Activated T-cell treated with anti-CD3 and anti-CD28 coated beads, Interleukin-2, amount 50 U/mL, for 72 hours (primary cell): ENCODE measurements at regions not wholly inside any gene's neighbourhood (a gene's known extent, or its start where the extent isn't known, plus 50 kb on each side); places are given as distances from the start of the nearest gene placed in this dataset.

Experiments used
- ATAC-seq, 2 donors: fragments of 150-1000 bp; cut with Tn5 transposase; replicated peaks in 1 of 2; 2 replicates each; pipeline ENCODE4 v1.10.0; 2021; ENCODE audit warnings: moderate library complexity in 2 of 2, mild to moderate bottlenecking in 1 of 2
- DNase-seq, 2 donors: peaks; one replicate each; pipeline ENCODE4 v3.0.0; 2021 to 2022; ENCODE audit warnings: mixed read lengths in 1 of 2
- H3K27ac Mint-ChIP-seq: one replicate; pipeline ENCODE4 v1.8.0; 2022; ENCODE audit warnings: mild to moderate bottlenecking, moderate library complexity, mixed read lengths
- H3K27me3 Mint-ChIP-seq: one replicate; pipeline ENCODE4 v1.8.0; 2022; ENCODE audit warnings: low read depth, mixed read lengths
- H3K36me3 Mint-ChIP-seq, 2 donors: one replicate each; pipeline ENCODE4 v1.8.0; 2022; ENCODE audit warnings: mixed read lengths in 2 of 2, mild to moderate bottlenecking in 1 of 2; ENCODE audit not compliant: insufficient read depth in 2 of 2
- H3K4me1 Mint-ChIP-seq: one replicate; pipeline ENCODE4 v1.8.0; 2022; ENCODE audit warnings: low read depth, mixed read lengths
- H3K4me3 Mint-ChIP-seq, 2 donors: one replicate each; pipeline ENCODE4 v1.8.0; 2022; ENCODE audit warnings: mild to moderate bottlenecking in 2 of 2, mixed read lengths in 2 of 2, moderate library complexity in 2 of 2
- H3K9me3 Mint-ChIP-seq, 2 donors: one replicate each; pipeline ENCODE4 v1.8.0; 2022; ENCODE audit warnings: mixed read lengths in 2 of 2

DNA sequence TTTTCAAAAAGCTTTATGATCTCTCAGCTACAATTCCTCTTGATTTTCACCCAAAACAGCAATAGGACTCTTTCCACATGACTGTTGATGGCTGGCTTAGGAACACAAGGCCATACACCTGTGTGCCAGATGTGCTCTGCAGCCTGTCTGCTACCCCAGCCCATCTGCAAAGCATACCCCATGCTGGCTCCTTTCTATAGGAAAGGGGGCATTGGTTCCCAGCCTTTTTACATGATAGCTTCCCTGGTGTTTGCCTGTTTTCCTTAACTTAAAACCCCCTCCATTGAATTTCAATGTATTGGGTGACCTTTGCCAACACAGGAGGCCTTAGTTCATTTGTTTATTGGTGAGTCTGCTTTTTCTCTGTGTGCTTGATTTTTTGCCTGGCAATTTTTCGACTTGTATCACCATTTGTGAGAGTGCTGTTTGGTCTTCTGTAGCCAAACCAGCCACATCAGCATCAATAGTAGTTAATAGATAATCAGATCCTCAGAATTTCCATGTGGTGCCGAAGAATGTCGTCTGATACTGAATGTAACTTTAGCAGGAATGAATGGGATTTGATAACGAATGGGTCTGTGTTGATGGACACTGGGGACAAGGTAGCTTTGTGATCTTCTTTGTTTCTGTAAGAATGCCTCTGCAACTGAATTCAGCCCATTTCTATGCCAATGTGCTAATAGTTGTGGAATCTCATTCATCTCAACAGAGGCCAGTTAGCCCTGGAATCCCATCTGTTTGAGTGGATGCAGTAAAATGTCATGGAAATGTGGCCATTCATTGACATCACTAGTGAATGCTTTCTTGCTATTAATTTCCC, 272.2 kb upstream of the RARB start:
- no peak for DNase-seq
- H3K27ac Mint-ChIP-seq, result no peak overlapping the region
- H3K27me3 Mint-ChIP-seq, result no peaks in the 10 kb centered on the region
- H3K4me1 Mint-ChIP-seq, result no peaks in the 10 kb centered on the region
- no peak overlapping the region for H3K4me3 Mint-ChIP-seq
- no peaks in the 10 kb centered on the region for H3K36me3 Mint-ChIP-seq
- H3K9me3 Mint-ChIP-seq, result peaks cover 4 to 6% of the 10 kb centered on the region in 2 donors
- ATAC-seq, result no peak

DNA sequence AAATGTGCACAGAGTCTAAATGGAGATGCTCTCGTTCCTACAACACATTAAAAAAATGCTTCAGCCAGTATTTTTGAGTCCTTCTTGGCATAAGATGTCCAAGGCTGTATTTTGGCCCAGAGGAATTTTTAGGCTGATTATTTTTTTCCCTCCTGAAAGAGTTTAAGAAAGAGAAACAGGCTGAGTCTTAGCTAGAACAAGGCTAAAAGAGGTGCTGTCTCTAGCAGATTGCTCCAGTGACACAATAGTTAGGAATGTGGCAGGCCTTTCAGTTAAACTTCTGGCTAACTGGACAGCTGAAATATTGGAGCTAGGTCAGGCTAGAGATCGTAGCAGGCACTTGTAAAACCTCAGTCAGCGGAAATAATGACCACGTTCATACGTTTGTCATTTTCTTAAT, 271.4 kb upstream of the RARB start:
- Mint-ChIP-seq H3K9me3 (peaks cover 6% of the 10 kb centered on the region in 2 donors), H3K4me1 (no peaks in the 10 kb centered on the region), H3K36me3 (no peaks in the 10 kb centered on the region), H3K27me3 (no peaks in the 10 kb centered on the region), H3K4me3 (no peak overlapping the region), H3K27ac (no peak overlapping the region)
- ATAC-seq (no peak), DNase-seq (no peak)

DNA sequence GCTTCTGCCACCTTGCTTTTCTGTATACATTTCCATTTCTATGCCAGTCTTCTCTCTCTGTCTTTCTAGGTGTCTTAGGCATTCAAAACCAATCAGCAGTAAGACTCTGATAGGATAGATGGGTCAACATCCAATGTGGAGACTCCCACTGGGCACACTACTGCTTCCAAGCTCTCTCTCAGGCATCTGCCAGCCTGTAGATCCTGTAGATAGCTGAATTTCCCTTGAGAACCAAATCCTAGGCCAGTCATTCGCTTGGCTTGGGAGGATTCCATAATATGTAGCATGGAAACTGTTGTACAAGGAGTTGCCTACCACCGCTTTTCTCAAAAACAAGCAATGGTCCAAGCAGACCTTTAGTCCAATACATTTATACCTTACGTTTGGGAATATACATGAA, 262.8 kb upstream of the RARB start:
- ATAC-seq (no peak), DNase-seq (no peak)
- Mint-ChIP-seq H3K4me1 (no peaks in the 10 kb centered on the region), H3K27ac (no peak overlapping the region), H3K4me3 (no peak overlapping the region), H3K36me3 (no peaks in the 10 kb centered on the region), H3K9me3 (peaks cover 6 to 14% of the 10 kb centered on the region in 2 donors), H3K27me3 (no peaks in the 10 kb centered on the region)

DNA sequence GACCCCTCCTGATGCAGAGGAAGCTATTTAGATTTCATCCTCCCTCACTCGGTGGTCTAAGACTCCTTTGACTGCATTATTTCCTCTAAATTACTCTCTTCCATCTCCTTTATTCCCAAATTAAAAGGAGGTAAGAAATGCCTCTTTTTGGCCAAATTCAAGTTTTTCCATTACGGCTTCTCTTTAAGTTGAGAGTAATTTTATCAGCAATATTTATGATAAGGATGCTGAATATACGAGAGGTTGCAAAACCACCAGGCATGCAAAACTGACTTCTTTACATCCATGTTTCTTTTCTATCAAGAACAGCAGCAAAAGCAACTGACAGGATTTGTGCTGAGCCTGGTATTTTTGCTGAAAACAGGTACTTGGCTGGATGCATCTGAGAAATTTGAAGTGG, 262.0 kb upstream of the RARB start:
- Mint-ChIP-seq H3K27ac (no peak overlapping the region), H3K4me3 (no peak overlapping the region), H3K4me1 (no peaks in the 10 kb centered on the region), H3K36me3 (no peaks in the 10 kb centered on the region), H3K27me3 (no peaks in the 10 kb centered on the region), H3K9me3 (peaks cover 6 to 12% of the 10 kb centered on the region in 2 donors)
- DNase-seq, result no peak
- ATAC-seq, result no peak

DNA sequence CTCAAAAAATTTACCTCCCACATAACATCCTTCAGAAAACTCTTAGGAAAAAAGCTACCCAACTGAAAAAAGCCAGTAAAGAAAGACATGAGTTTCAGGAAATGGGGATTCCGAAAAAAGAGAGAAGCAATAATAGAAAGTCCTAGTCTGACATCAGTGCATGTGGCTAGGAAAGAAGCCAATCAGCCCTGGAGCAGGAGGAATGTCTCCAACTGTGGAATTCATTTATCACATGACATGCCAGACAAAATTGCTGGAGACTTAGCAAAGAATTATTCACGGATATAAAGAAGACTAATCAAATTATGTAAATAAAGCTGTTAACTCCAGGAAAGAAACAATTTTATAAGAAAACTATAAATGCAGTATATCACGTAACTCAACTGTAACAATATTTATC, 258.9 kb upstream of the RARB start:
- Mint-ChIP-seq H3K4me3 (no peak overlapping the region), H3K4me1 (no peaks in the 10 kb centered on the region), H3K27ac (no peak overlapping the region), H3K9me3 (peaks cover 4 to 6% of the 10 kb centered on the region in 2 donors), H3K27me3 (no peaks in the 10 kb centered on the region), H3K36me3 (no peaks in the 10 kb centered on the region)
- DNase-seq (no peak), ATAC-seq (no peak)

DNA sequence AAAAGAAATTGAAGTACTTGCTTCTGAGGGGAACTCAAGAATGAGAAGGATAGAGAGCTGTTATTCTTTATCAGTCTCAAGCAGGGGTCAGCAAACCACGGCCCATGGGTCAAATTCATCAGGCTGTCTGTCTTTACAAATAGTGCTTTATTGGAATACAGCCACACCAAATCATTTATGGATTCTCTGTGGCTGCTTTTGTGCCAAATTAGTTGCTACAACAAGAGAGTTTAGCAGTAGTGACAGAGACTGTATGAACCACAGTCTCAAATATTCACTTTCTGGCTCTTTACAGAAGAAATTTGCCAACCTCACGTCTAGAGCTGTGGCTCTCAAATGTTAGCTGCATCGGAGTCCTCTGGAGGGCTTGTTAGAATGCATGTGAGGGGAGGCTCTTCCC, 258.0 kb upstream of the RARB start:
- Mint-ChIP-seq H3K36me3 (no peaks in the 10 kb centered on the region), H3K27me3 (no peaks in the 10 kb centered on the region), H3K27ac (no peak overlapping the region), H3K4me3 (no peak overlapping the region), H3K9me3 (peaks cover 4 to 6% of the 10 kb centered on the region in 2 donors), H3K4me1 (no peaks in the 10 kb centered on the region)
- DNase-seq (no peak), ATAC-seq (no peak)

DNA sequence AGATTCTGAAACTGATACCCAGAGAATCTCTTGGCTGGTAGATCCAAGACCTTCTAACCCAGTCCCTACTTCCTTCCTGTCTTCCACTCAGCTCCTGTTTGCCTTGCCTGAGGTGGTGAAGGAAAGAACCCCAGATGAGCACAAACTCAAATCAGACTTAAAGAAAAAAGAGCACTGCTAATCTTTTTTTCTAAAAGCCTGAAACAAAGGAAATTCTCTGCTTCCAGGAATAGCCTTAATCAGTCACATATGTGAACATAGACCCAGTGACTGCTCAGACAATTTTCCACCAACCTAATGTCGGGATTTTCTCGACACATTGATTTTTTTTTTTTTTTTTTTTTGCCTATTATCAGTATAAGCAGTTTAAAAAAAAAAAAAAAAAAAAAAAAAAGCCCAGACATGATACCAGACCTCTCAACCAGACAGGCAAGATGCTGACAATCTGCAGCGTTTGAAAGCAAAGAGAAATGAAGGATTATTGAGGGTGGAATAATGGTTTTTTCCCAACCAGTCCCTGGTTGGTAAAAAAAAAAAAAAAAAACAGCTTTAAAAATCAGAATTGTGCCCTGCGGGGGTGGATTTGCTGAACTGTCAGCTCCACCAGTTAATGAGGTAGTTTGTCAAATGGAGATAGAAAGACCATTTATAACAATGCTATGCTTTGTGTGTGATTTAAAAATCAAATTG, 256.8 kb upstream of the RARB start:
- no peaks in the 10 kb centered on the region for H3K27me3 Mint-ChIP-seq
- no peak overlapping the region for H3K4me3 Mint-ChIP-seq
- ATAC-seq (no peak), DNase-seq (no peak)
- H3K36me3 Mint-ChIP-seq, result no peaks in the 10 kb centered on the region
- H3K4me1 Mint-ChIP-seq, result no peaks in the 10 kb centered on the region
- no peak overlapping the region for H3K27ac Mint-ChIP-seq
- H3K9me3 Mint-ChIP-seq, result peaks cover 6% of the 10 kb centered on the region in 2 donors

DNA sequence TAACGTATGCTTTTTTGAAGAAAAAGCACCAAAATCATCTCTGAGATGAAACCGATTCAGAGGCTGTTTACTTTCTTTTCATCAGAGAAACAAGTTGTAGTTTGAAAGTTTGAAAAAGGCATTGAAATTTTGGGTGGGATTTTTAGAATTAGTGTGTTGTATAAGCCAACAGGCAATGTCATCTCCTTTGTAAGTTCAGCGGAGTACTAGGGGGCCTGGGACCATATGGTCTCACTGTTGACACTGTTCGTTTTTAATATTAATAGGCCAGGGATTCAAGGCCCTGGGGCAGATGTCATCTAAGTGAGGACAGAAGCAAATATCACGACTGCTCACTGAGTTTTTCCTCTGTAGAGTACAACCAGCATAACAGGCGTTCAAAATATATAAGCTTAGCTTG, 256.2 kb upstream of the RARB start:
- Mint-ChIP-seq H3K36me3 (no peaks in the 10 kb centered on the region), H3K27me3 (no peaks in the 10 kb centered on the region), H3K4me3 (no peak overlapping the region), H3K27ac (no peak overlapping the region), H3K9me3 (peaks cover 4 to 6% of the 10 kb centered on the region in 2 donors), H3K4me1 (no peaks in the 10 kb centered on the region)
- DNase-seq (no peak), ATAC-seq (no peak)

DNA sequence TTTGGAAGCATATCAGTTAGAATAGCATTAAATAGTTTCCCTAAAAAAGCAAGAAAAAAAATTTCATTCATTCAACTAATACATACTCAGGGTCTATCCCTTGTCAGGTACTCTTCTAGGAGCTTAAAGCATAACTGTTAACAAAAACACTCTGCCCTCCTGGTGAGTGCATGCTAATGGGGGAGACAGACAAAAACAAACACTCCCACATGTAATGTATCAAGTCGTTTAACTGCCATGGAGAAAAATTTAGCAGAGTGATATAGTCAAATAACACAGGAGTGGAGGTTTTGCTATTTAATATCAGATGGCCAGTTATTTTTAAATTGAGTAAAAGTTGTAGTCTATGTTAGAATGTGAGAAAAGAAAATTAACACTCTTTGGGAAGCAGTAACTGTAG, 254.5 kb upstream of the RARB start:
- no peak for ATAC-seq
- H3K4me1 Mint-ChIP-seq, result no peaks in the 10 kb centered on the region
- H3K9me3 Mint-ChIP-seq, result peaks cover 2 to 4% of the 10 kb centered on the region in 2 donors

DNA sequence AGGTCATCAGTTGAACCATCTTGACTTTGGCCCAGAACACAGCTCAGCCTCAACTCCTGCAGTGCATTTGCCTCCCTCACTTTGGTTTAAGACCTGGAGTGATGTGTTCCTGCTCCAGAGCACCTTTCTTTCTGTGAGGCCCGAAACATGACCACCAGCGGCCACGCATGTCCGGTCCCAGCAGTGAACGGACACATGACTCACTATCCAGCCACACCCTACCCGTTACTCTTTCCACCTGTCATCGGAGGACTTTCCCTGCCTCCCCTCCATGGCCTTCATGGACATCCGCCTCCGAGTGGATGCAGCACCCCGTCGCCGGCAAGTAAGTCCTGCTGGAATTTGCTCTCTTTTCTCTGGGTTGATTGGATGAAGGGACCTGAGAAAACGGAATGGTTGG, 253.8 kb upstream of the RARB start:
- H3K4me3 Mint-ChIP-seq, result no peak overlapping the region
- H3K27me3 Mint-ChIP-seq, result no peaks in the 10 kb centered on the region
- peaks cover 2 to 8% of the 10 kb centered on the region in 2 donors for H3K9me3 Mint-ChIP-seq
- H3K36me3 Mint-ChIP-seq, result no peaks in the 10 kb centered on the region
- ATAC-seq (no peak), DNase-seq (no peak)
- H3K4me1 Mint-ChIP-seq, result no peaks in the 10 kb centered on the region
- H3K27ac Mint-ChIP-seq, result no peak overlapping the region

More for the DNA sequence above, 254.5 kb upstream of the RARB start:
- no peak overlapping the region for H3K4me3 Mint-ChIP-seq
- H3K36me3 Mint-ChIP-seq, result no peaks in the 10 kb centered on the region
- no peak for DNase-seq
- H3K27ac Mint-ChIP-seq, result no peak overlapping the region
- no peaks in the 10 kb centered on the region for H3K27me3 Mint-ChIP-seq

DNA sequence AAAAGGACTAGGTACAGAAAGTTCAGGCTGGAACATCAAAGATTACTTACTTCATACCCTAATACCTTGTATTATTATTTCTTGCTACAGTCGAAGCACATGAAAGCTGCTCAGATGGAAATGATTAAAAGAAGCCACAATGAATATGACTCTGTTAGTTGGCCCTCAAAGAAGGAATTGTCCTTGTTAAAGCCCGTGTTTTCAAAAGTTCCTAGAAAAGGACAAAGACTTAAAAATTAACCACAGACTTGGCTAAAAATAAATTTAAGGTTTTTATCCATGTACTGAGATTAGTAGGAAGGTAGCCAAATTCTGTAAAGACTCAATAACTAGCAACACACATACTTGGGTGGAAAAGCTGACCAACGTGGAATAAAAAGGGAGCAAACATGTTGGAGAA, 251.0 kb upstream of the RARB start:
- peaks cover 2 to 11% of the 10 kb centered on the region in 2 donors for H3K9me3 Mint-ChIP-seq
- H3K4me1 Mint-ChIP-seq, result no peaks in the 10 kb centered on the region
- DNase-seq (no peak), ATAC-seq (no peak)
- no peak overlapping the region for H3K27ac Mint-ChIP-seq
- no peaks in the 10 kb centered on the region for H3K36me3 Mint-ChIP-seq
- H3K4me3 Mint-ChIP-seq, result no peak overlapping the region
- no peaks in the 10 kb centered on the region for H3K27me3 Mint-ChIP-seq

DNA sequence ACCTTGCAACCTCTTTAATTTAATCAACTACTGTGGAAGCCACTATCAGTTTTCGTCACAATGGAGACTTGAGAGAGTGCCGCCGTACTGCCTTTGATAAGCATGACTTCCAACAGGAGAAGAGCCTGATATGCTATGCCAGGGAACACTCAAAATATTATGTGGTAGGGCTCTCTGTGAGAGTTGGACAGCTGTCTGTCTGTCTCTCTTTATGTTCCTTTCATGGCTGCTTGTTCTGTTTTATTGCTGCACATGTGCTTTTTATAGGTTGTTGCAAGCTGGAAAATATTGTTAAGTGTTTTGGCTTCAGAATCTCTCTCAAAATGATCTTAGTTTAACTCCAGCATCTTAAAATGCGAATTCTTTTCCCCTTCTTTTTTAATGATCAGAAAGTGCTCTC, 249.4 kb upstream of the RARB start:
- H3K4me1 Mint-ChIP-seq, result no peaks in the 10 kb centered on the region
- no peaks in the 10 kb centered on the region for H3K36me3 Mint-ChIP-seq
- DNase-seq (no peak), ATAC-seq (no peak)
- H3K27ac Mint-ChIP-seq, result no peak overlapping the region
- H3K27me3 Mint-ChIP-seq, result no peaks in the 10 kb centered on the region
- H3K9me3 Mint-ChIP-seq, result peaks cover 3 to 10% of the 10 kb centered on the region in 2 donors
- H3K4me3 Mint-ChIP-seq, result no peak overlapping the region

DNA sequence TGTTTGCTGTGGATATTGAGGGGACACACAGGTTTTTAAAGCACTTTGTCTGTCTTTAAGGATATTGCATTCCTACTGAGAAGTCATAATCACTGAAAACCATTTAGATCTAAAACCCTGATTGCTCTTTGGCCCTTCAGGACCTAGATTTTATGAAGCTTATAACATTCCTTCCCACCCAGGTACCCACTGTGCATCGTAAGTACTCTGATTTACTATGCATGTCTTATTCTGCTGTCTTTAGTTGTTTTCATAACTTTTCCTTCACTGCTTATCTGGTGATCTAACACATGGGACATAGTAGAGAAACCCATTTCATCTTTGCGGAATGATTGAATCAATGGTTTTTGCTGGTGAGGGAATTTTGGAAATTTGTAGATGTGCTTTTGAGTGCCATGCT, 247.0 kb upstream of the RARB start:
- Mint-ChIP-seq H3K4me3 (no peak overlapping the region), H3K9me3 (peaks cover 1 to 8% of the 10 kb centered on the region in 2 donors), H3K36me3 (no peaks in the 10 kb centered on the region), H3K27me3 (no peaks in the 10 kb centered on the region), H3K4me1 (no peaks in the 10 kb centered on the region), H3K27ac (no peak overlapping the region)
- ATAC-seq (no peak), DNase-seq (no peak)

DNA sequence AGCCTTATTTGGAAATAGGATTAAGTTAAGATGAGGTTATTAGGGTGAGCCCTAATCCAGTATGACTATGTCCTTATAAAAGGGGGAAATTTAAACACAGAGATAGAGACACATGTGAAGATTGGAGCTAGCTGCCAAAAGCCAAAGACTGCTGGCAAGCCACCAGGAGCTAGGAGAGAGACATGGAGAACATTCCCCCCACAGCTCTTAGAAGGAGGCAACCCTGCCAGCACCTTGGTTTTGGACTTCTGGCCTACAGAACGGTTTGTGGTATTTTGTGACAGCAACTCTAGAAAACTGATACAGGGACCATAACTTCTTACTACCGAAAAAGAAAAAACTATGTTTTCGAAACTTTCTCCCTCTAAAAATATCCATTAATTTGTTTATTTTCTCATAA, 245.3 kb upstream of the RARB start:
- Mint-ChIP-seq H3K27ac (no peak overlapping the region), H3K4me1 (no peaks in the 10 kb centered on the region), H3K9me3 (peaks cover 1 to 8% of the 10 kb centered on the region in 2 donors), H3K4me3 (no peak overlapping the region), H3K36me3 (no peaks in the 10 kb centered on the region), H3K27me3 (no peaks in the 10 kb centered on the region)
- no peak for DNase-seq
- ATAC-seq, result no peak
